ENCODE measurements at regions not wholly inside any gene's neighbourhood (a gene's known extent, or its start where the extent isn't known, plus 50 kb on each side); places are given as distances from the start of the nearest gene placed in this dataset.

DNA sequence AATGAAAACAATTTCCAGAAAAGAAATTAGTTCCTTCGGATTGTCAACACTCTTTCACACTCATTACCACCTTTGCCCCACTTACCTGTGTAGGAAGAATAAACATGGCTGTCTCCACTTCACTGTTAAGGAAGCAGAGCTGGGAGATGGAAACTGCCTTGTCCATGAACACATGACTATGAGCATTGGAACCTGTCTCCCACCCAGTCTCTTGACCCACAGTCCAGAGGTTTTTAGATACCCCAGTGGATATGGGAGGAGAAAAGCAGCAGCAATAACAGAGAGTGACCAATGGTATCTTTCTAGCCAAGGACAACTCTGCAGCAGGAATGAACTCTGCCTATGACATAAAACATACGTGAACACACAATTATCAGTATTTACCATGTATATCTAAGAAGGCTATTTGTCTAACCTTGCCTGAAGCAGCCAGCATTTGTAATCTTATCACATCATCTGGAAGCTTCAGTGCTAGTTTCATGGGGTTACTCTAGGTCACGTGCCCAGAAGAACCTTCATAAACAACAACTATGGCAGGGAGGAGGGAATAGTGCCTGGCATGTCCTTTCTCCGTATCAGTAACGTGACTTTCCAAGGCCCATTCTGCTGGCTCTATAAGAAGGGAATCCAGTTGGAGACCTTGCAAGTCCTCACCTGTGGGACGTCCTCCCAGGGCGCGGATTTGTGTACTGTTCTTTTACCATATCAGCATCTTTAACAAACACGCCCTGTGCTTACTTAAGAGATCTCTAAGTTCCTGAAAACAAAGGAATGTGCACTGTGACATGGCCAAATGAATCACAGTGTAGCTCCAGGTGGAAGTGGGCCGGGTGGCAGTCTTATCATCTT lies 221.8 kb upstream of the UBL3 start:
- TF ChIP-seq ZNF560 (tag by site-specific recombination; IDR thresholded peaks at IDR 0.05; ENCODE audit: borderline replicate concordance), result no peak
- no peak for TF ChIP-seq ZNF292 (tag by site-specific recombination; IDR thresholded peaks at IDR 0.05; ENCODE audit: borderline replicate concordance, low read depth)
- no peak for TF ChIP-seq ZNF175 (tag by site-specific recombination; IDR thresholded peaks at IDR 0.05)
- TF ChIP-seq GLI2 (tag by site-specific recombination; IDR thresholded peaks at IDR 0.05; ENCODE audit: borderline replicate concordance, low read depth), result no peak
- TF ChIP-seq, protein P1, sequence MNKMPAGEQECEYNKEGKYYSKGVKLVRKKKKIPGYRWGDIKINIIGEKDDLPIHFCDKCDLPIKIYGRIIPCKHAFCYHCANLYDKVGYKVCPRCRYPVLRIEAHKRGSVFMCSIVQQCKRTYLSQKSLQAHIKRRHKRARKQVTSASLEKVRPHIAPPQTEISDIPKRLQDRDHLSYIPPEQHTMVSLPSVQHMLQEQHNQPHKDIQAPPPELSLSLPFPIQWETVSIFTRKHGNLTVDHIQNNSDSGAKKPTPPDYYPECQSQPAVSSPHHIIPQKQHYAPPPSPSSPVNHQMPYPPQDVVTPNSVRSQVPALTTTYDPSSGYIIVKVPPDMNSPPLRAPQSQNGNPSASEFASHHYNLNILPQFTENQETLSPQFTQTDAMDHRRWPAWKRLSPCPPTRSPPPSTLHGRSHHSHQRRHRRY (tag by site-specific recombination; IDR thresholded peaks at IDR 0.05), result no peak
- TF ChIP-seq ZNF510 (tag by site-specific recombination; IDR thresholded peaks at IDR 0.05; ENCODE audit: insufficient replicate concordance), result no peak
- no peak for TF ChIP-seq ZNF701 (tag by site-specific recombination; IDR thresholded peaks at IDR 0.05)
- no peak for TF ChIP-seq KLF16 (tag by site-specific recombination; IDR thresholded peaks at IDR 0.05)
- TF ChIP-seq ZNF350 (tag by site-specific recombination; IDR thresholded peaks at IDR 0.05), result no peak
- no peak for TF ChIP-seq ZNF302 (tag by site-specific recombination; IDR thresholded peaks at IDR 0.05; ENCODE audit: low read depth)
- TF ChIP-seq ZNF211 (tag by site-specific recombination; IDR thresholded peaks at IDR 0.05; ENCODE audit: low read depth), result no peak
- no peak for TF ChIP-seq GLI4 (tag by site-specific recombination; IDR thresholded peaks at IDR 0.05)
- TF ChIP-seq ZSCAN30 (tag by site-specific recombination; IDR thresholded peaks at IDR 0.05), result no peak
- no peak for TF ChIP-seq ZNF248 (tag by site-specific recombination; IDR thresholded peaks at IDR 0.05)
- TF ChIP-seq ZNF426 (tag by site-specific recombination; IDR thresholded peaks at IDR 0.05), result no peak
- no peak for TF ChIP-seq ZNF366 (tag by site-specific recombination; conservative IDR thresholded peaks at IDR 0.05)
- TF ChIP-seq ZNF214 (tag by site-specific recombination; IDR thresholded peaks at IDR 0.05; ENCODE audit: borderline replicate concordance), result no peak
- TF ChIP-seq, protein P2, sequence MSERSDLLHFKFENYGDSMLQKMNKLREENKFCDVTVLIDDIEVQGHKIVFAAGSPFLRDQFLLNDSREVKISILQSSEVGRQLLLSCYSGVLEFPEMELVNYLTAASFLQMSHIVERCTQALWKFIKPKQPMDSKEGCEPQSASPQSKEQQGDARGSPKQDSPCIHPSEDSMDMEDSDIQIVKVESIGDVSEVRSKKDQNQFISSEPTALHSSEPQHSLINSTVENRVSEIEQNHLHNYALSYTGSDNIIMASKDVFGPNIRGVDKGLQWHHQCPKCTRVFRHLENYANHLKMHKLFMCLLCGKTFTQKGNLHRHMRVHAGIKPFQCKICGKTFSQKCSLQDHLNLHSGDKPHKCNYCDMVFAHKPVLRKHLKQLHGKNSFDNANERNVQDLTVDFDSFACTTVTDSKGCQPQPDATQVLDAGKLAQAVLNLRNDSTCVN (tag by site-specific recombination; optimal IDR thresholded peaks at IDR 0.05), result no peak
- no peak for TF ChIP-seq ZNF184 (tag by site-specific recombination; IDR thresholded peaks at IDR 0.05)
- TF ChIP-seq, protein P3, sequence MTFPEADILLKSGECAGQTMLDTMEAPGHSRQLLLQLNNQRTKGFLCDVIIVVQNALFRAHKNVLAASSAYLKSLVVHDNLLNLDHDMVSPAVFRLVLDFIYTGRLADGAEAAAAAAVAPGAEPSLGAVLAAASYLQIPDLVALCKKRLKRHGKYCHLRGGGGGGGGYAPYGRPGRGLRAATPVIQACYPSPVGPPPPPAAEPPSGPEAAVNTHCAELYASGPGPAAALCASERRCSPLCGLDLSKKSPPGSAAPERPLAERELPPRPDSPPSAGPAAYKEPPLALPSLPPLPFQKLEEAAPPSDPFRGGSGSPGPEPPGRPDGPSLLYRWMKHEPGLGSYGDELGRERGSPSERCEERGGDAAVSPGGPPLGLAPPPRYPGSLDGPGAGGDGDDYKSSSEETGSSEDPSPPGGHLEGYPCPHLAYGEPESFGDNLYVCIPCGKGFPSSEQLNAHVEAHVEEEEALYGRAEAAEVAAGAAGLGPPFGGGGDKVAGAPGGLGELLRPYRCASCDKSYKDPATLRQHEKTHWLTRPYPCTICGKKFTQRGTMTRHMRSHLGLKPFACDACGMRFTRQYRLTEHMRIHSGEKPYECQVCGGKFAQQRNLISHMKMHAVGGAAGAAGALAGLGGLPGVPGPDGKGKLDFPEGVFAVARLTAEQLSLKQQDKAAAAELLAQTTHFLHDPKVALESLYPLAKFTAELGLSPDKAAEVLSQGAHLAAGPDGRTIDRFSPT (tag by site-specific recombination; IDR thresholded peaks at IDR 0.05), result no peak
- no peak overlapping the region for H3K27ac ChIP-seq (ENCODE audit: extremely low read depth, low read depth, low read length)
- ChIA-PET CTCF (no interaction called here), POLR2A (no interaction called here)
- no peaks in the 10 kb centered on the region for H3K4me1 ChIP-seq (ENCODE audit: control insufficient read depth, insufficient read depth, low read length)
- H3K4me3 ChIP-seq (ENCODE audit: low read depth, low read length), result no peak overlapping the region
- H3K9me3 ChIP-seq (ENCODE audit: control insufficient read depth, insufficient read depth, low read depth, low read length), result no peaks in the 10 kb centered on the region
- no peaks in the 10 kb centered on the region for H3K36me3 ChIP-seq (ENCODE audit: control insufficient read depth in 2 of 2, insufficient read depth in 1 of 2, low read length in 2 of 2)

DNA sequence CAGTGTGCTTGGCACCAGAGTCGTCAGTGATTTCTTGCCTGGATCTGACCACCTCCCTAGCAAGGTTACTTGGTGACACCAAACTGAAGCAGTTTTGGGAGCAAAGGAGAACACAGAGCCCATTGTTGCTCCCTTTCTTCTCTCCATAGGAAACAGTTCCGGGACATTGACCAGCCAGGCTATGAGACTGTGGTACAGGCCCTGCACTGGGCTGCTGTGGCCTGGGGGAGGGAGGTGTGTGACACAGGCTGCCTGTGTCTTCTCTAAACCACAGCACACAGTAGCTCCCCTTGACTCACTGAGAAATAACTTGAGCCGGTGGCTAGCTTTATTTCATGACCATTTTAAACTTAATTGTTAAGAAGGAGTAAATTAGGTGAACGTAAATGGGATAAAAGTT lies 214.8 kb upstream of the UBL3 start:
- Histone ChIP-seq H3K9me3 (ENCODE audit: control insufficient read depth, insufficient read depth, low read depth, low read length) (no peaks in the 10 kb centered on the region), H3K36me3 (ENCODE audit: control insufficient read depth in 2 of 2, insufficient read depth in 1 of 2, low read length in 2 of 2) (no peaks in the 10 kb centered on the region), H3K27ac (ENCODE audit: extremely low read depth, low read depth, low read length) (no peak overlapping the region), H3K4me3 (ENCODE audit: low read depth, low read length) (no peak overlapping the region), H3K4me1 (ENCODE audit: control insufficient read depth, insufficient read depth, low read length) (no peaks in the 10 kb centered on the region)
- ChIA-PET CTCF (interaction anchor here (0.6 kb wide), 1 partner anchor 26 kb away, joined by 3 read pairs; no protein-coding TSS in a partner anchor), POLR2A (no interaction called here)
- TF ChIP-seq, protein P4, sequence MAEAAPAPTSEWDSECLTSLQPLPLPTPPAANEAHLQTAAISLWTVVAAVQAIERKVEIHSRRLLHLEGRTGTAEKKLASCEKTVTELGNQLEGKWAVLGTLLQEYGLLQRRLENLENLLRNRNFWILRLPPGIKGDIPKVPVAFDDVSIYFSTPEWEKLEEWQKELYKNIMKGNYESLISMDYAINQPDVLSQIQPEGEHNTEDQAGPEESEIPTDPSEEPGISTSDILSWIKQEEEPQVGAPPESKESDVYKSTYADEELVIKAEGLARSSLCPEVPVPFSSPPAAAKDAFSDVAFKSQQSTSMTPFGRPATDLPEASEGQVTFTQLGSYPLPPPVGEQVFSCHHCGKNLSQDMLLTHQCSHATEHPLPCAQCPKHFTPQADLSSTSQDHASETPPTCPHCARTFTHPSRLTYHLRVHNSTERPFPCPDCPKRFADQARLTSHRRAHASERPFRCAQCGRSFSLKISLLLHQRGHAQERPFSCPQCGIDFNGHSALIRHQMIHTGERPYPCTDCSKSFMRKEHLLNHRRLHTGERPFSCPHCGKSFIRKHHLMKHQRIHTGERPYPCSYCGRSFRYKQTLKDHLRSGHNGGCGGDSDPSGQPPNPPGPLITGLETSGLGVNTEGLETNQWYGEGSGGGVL (tag by site-specific recombination; IDR thresholded peaks at IDR 0.05), result no peak
- no peak for TF ChIP-seq ZNF555 (tag by site-specific recombination; conservative IDR thresholded peaks at IDR 0.05)
- no peak for TF ChIP-seq ZNF548 (tag by site-specific recombination; IDR thresholded peaks at IDR 0.05)
- TF ChIP-seq ZNF623 (tag by site-specific recombination; IDR thresholded peaks at IDR 0.05), result no peak
- no peak for TF ChIP-seq ZBTB1 (tag by site-specific recombination; IDR thresholded peaks at IDR 0.05)
- no peak for TF ChIP-seq ZFP41 (tag by site-specific recombination; IDR thresholded peaks at IDR 0.05; ENCODE audit: borderline replicate concordance)
